ENCODE measurements at regions not wholly inside any gene's neighbourhood (a gene's known extent, or its start where the extent isn't known, plus 50 kb on each side); places are given as distances from the start of the nearest gene placed in this dataset.

DNA sequence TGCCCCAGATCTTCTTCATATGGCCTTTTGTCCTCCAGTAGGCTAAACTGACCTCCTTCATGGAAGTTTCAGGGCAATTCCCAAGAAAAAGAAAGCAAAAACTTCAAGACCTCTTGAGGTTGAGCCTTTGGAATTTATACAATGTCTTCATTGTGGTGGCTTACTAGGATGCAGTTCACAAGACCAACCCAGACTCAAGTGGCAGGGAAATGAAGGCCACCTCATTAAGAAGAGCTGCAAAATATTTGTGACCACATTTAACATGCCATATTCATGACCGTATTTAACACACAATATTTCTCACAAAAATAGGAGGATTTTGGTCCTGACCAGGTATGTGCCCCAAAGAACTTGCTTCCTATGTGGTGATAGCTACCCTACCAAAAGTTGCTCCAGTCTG, 605.5 kb upstream of the PITX2 start:
- TF ChIP-seq HDAC2 (IDR thresholded peaks at IDR 0.05; ENCODE audit: borderline replicate concordance in 1 of 2, low read depth in 2 of 2, low read length in 2 of 2), result no peak
- TF ChIP-seq, protein P1, sequence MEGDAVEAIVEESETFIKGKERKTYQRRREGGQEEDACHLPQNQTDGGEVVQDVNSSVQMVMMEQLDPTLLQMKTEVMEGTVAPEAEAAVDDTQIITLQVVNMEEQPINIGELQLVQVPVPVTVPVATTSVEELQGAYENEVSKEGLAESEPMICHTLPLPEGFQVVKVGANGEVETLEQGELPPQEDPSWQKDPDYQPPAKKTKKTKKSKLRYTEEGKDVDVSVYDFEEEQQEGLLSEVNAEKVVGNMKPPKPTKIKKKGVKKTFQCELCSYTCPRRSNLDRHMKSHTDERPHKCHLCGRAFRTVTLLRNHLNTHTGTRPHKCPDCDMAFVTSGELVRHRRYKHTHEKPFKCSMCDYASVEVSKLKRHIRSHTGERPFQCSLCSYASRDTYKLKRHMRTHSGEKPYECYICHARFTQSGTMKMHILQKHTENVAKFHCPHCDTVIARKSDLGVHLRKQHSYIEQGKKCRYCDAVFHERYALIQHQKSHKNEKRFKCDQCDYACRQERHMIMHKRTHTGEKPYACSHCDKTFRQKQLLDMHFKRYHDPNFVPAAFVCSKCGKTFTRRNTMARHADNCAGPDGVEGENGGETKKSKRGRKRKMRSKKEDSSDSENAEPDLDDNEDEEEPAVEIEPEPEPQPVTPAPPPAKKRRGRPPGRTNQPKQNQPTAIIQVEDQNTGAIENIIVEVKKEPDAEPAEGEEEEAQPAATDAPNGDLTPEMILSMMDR (IDR thresholded peaks at IDR 0.05; ENCODE audit: control extremely low read depth in 1 of 3, insufficient read depth in 1 of 3, low read depth in 1 of 3, low read length in 3 of 3), result no peak
- TF ChIP-seq, protein P2, sequence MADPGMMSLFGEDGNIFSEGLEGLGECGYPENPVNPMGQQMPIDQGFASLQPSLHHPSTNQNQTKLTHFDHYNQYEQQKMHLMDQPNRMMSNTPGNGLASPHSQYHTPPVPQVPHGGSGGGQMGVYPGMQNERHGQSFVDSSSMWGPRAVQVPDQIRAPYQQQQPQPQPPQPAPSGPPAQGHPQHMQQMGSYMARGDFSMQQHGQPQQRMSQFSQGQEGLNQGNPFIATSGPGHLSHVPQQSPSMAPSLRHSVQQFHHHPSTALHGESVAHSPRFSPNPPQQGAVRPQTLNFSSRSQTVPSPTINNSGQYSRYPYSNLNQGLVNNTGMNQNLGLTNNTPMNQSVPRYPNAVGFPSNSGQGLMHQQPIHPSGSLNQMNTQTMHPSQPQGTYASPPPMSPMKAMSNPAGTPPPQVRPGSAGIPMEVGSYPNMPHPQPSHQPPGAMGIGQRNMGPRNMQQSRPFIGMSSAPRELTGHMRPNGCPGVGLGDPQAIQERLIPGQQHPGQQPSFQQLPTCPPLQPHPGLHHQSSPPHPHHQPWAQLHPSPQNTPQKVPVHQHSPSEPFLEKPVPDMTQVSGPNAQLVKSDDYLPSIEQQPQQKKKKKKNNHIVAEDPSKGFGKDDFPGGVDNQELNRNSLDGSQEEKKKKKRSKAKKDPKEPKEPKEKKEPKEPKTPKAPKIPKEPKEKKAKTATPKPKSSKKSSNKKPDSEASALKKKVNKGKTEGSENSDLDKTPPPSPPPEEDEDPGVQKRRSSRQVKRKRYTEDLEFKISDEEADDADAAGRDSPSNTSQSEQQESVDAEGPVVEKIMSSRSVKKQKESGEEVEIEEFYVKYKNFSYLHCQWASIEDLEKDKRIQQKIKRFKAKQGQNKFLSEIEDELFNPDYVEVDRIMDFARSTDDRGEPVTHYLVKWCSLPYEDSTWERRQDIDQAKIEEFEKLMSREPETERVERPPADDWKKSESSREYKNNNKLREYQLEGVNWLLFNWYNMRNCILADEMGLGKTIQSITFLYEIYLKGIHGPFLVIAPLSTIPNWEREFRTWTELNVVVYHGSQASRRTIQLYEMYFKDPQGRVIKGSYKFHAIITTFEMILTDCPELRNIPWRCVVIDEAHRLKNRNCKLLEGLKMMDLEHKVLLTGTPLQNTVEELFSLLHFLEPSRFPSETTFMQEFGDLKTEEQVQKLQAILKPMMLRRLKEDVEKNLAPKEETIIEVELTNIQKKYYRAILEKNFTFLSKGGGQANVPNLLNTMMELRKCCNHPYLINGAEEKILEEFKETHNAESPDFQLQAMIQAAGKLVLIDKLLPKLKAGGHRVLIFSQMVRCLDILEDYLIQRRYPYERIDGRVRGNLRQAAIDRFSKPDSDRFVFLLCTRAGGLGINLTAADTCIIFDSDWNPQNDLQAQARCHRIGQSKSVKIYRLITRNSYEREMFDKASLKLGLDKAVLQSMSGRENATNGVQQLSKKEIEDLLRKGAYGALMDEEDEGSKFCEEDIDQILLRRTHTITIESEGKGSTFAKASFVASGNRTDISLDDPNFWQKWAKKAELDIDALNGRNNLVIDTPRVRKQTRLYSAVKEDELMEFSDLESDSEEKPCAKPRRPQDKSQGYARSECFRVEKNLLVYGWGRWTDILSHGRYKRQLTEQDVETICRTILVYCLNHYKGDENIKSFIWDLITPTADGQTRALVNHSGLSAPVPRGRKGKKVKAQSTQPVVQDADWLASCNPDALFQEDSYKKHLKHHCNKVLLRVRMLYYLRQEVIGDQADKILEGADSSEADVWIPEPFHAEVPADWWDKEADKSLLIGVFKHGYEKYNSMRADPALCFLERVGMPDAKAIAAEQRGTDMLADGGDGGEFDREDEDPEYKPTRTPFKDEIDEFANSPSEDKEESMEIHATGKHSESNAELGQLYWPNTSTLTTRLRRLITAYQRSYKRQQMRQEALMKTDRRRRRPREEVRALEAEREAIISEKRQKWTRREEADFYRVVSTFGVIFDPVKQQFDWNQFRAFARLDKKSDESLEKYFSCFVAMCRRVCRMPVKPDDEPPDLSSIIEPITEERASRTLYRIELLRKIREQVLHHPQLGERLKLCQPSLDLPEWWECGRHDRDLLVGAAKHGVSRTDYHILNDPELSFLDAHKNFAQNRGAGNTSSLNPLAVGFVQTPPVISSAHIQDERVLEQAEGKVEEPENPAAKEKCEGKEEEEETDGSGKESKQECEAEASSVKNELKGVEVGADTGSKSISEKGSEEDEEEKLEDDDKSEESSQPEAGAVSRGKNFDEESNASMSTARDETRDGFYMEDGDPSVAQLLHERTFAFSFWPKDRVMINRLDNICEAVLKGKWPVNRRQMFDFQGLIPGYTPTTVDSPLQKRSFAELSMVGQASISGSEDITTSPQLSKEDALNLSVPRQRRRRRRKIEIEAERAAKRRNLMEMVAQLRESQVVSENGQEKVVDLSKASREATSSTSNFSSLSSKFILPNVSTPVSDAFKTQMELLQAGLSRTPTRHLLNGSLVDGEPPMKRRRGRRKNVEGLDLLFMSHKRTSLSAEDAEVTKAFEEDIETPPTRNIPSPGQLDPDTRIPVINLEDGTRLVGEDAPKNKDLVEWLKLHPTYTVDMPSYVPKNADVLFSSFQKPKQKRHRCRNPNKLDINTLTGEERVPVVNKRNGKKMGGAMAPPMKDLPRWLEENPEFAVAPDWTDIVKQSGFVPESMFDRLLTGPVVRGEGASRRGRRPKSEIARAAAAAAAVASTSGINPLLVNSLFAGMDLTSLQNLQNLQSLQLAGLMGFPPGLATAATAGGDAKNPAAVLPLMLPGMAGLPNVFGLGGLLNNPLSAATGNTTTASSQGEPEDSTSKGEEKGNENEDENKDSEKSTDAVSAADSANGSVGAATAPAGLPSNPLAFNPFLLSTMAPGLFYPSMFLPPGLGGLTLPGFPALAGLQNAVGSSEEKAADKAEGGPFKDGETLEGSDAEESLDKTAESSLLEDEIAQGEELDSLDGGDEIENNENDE (IDR thresholded peaks at IDR 0.05; ENCODE audit: insufficient replicate concordance, low read length), result no peak
- no peak for TF ChIP-seq CREB1 (IDR thresholded peaks at IDR 0.05)
- TF ChIP-seq GABPA (IDR thresholded peaks at IDR 0.05; ENCODE audit: borderline replicate concordance, insufficient read depth, low read length), result no peak
- no peak for TF ChIP-seq EZH2 (IDR thresholded peaks at IDR 0.05; ENCODE audit: low read depth, low read length, severe bottlenecking)
- TF ChIP-seq NRF1 (IDR thresholded peaks at IDR 0.05; ENCODE audit: low read depth, low read length), result no peak
- no peak for TF ChIP-seq EP300 (IDR thresholded peaks at IDR 0.05; ENCODE audit: borderline replicate concordance in 1 of 2, low read depth in 2 of 2, low read length in 2 of 2)
- TF ChIP-seq PHF8 (conservative IDR thresholded peaks at IDR 0.05; ENCODE audit: low read depth, low read length), result no peak
- no peak for TF ChIP-seq CBX8 (IDR thresholded peaks at IDR 0.05; ENCODE audit: borderline replicate concordance, low read depth, low read length)
- no peak for TF ChIP-seq FOSL1 (IDR thresholded peaks at IDR 0.05; ENCODE audit: insufficient read depth, low read depth, low read length)
